ENCODE measurements at regions not wholly inside any gene's neighbourhood (a gene's known extent, or its start where the extent isn't known, plus 50 kb on each side); places are given as distances from the start of the nearest gene placed in this dataset.

DNA sequence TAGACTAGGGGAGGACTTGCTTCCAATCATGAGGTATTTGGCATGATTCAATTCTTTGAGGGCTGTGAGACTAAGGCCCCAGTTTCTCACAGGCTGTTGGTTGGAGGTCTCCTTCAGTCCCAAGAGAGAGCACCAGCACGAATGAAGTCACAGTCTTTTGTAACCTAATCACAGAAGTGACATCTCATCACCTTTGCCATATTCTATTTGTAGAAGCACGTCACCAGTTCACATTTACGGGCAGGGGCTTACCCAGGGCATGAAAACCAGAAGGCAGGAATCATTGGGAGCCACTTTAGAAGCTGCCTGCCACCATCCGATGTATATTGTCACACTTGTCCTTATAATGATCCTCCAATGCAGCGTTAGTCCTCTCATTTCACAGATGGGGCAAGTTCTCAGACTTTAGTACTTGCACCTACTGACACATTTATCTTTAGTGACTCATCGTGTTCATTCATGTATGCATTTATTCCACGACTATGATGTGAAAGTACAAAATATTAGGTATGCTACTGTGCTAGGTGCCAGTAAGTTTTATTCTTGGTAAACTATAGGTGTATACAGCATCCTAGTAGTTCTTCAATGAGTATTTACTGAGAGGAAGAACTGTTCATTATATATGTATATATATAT lies 163.8 kb upstream of the PGRMC2 start:
- TF ChIP-seq EZH2 (IDR thresholded peaks at IDR 0.05; ENCODE audit: insufficient read depth, poor library complexity, severe bottlenecking) (no peak), EZH2phosphoT487 (IDR thresholded peaks at IDR 0.05; ENCODE audit: insufficient read depth, low read depth) (no peak)

Data from GM23248 (cell line).